H1 (cell line): ENCODE measurements at regions not wholly inside any gene's neighbourhood (a gene's known extent, or its start where the extent isn't known, plus 50 kb on each side); places are given as distances from the start of the nearest gene placed in this dataset.

Experiments
- CTCF ChIA-PET: fragments of 300-600 bp; sonication (Branson Sonifier 250); formaldehyde crosslinking; loops from one replicate; lab custom pipeline; 2021; ENCODE audit not compliant: partially characterized antibody; lab: Charles Lee
- POLR2A ChIA-PET: fragments of 300-600 bp; sonication (Branson Sonifier 250); formaldehyde crosslinking; loops from one replicate; lab custom pipeline; 2021; ENCODE audit warnings: inconsistent platforms; ENCODE audit not compliant: partially characterized antibody; lab: Charles Lee
- DNase-seq, 2 experiments: peaks; one replicate each; pipeline versions ENCODE4 v3.0.0 to v3.0.0-alpha.2; 2010 to 2022; ENCODE audit warnings: low spot score in 2 of 2, low read depth in 1 of 2, mixed read lengths in 1 of 2
- FAIRE-seq: peaks from 2 replicates; lab custom pipeline; 2011; peaks lifted over from hg19 to GRCh38; lab: Jason Lieb, UNC
- H2AFZ ChIP-seq: 2 replicates; pipeline ENCODE4 v1.8.1; 2012; ENCODE audit warnings: low read length, inconsistent platforms
- H2AK5ac ChIP-seq: 2 replicates; pipeline ENCODE4 v1.6.1; 2013; ENCODE audit warnings: low read depth, low read length
- H2BK120ac ChIP-seq: replicated peaks from 2 replicates; pipeline ENCODE3; 2013; ENCODE audit warnings: low read depth, low read length, inconsistent platforms
- H2BK12ac ChIP-seq: 2 replicates; pipeline ENCODE4 v1.6.1; 2013; ENCODE audit warnings: low read depth, low read length
- H2BK15ac ChIP-seq: 2 replicates; pipeline ENCODE4 v1.6.1; 2013; ENCODE audit warnings: low read length
- H2BK20ac ChIP-seq: 2 replicates; pipeline ENCODE4 v1.6.1; 2013; ENCODE audit warnings: low read length
- H2BK5ac ChIP-seq: 2 replicates; pipeline ENCODE4 v1.6.1; 2013; ENCODE audit warnings: low read depth, low read length
- H3K14ac ChIP-seq: 2 replicates; pipeline ENCODE4 v1.6.1; 2013; ENCODE audit warnings: inconsistent platforms; ENCODE audit not compliant: insufficient read length
- H3K18ac ChIP-seq: 2 replicates; pipeline ENCODE4 v1.6.1; 2013; ENCODE audit warnings: low read length; ENCODE audit errors: extremely low read depth
- H3K23ac ChIP-seq: 2 replicates; pipeline ENCODE4 v1.6.1; 2013; ENCODE audit warnings: inconsistent platforms; ENCODE audit not compliant: insufficient read length
- H3K23me2 ChIP-seq: 2 replicates; pipeline ENCODE4 v1.6.1; 2013; ENCODE audit warnings: low read depth, low read length
- H3K27ac ChIP-seq: 2 replicates; pipeline ENCODE4 v1.6.1; 2011; ENCODE audit warnings: low read depth, low read length, inconsistent platforms
- H3K27me3 ChIP-seq, 4 experiments: replicated peaks in 1 of 4; 1 replicate in 1 of 4; 2 replicates in 3 of 4; pipeline versions ENCODE4 v1.6.1 to v1.8.1; 2011 to 2013; ENCODE audit warnings: low read length in 3 of 4, mild to moderate bottlenecking in 3 of 4, inconsistent platforms in 2 of 4, mixed read lengths in 2 of 4, moderate library complexity in 1 of 4; ENCODE audit not compliant: control insufficient read depth in 3 of 4, insufficient read depth in 3 of 4; ENCODE audit errors: extremely low read depth in 1 of 4
- H3K36me3 ChIP-seq, 4 experiments: 2 replicates each; pipeline versions ENCODE4 v1.6.1 to v1.8.1; 2011 to 2013; ENCODE audit warnings: mild to moderate bottlenecking in 4 of 4, low read length in 3 of 4, moderate library complexity in 2 of 4, control low read depth in 1 of 4, inconsistent platforms in 1 of 4; ENCODE audit not compliant: insufficient read depth in 4 of 4, control insufficient read depth in 2 of 4
- H3K4ac ChIP-seq: replicated peaks from 2 replicates; pipeline ENCODE3; 2013; ENCODE audit warnings: low read length, low read depth, mixed read lengths, inconsistent platforms; ENCODE audit not compliant: insufficient read length
- H3K4me1 ChIP-seq, 4 experiments: replicated peaks in 1 of 4; 1 replicate in 1 of 4; 2 replicates in 3 of 4; pipeline versions ENCODE4 v1.6.1 to v1.8.1; 2011 to 2013; ENCODE audit warnings: low read length in 3 of 4, inconsistent platforms in 2 of 4, mixed read lengths in 1 of 4; ENCODE audit not compliant: insufficient read depth in 4 of 4, control insufficient read depth in 3 of 4
- H3K4me2 ChIP-seq, 2 experiments: 2 replicates each; pipeline versions ENCODE4 v1.6.1 to v1.8.1; 2011 to 2013; ENCODE audit warnings: low read depth in 2 of 2, low read length in 2 of 2, control low read depth in 1 of 2, inconsistent platforms in 1 of 2, mild to moderate bottlenecking in 1 of 2; ENCODE audit not compliant: insufficient read depth in 1 of 2
- H3K4me3 ChIP-seq, 4 experiments: fragments of 200-600, 300-600 bp in 1 of 4; sonication (generic), shearing (Covaris generic), sonication (Bioruptor Twin) in 1 of 4; 2 replicates each; pipeline versions ENCODE4 v1.5.1 to v1.8.1; 2011 to 2016; ENCODE audit warnings: low read length in 4 of 4, low read depth in 3 of 4, control low read depth in 2 of 4, inconsistent platforms in 2 of 4, mild to moderate bottlenecking in 2 of 4, mixed read lengths in 1 of 4, moderate library complexity in 1 of 4; ENCODE audit not compliant: insufficient read depth in 2 of 4; ENCODE audit errors: extremely low read depth in 1 of 4
- H3K56ac ChIP-seq: replicated peaks from 2 replicates; pipeline ENCODE3; 2013; ENCODE audit warnings: low read depth, mild to moderate bottlenecking, mixed read lengths, low read length, inconsistent platforms; ENCODE audit not compliant: insufficient read length
- H3K79me1 ChIP-seq: 2 replicates; pipeline ENCODE4 v1.6.1; 2013; ENCODE audit warnings: low read depth, low read length, control low read depth
- H3K79me2 ChIP-seq, 2 experiments: 2 replicates each; pipeline versions ENCODE4 v1.6.1 to v1.8.1; 2012 to 2013; ENCODE audit warnings: low read length in 2 of 2, mild to moderate bottlenecking in 2 of 2, inconsistent platforms in 1 of 2; ENCODE audit not compliant: insufficient read depth in 2 of 2, control insufficient read depth in 1 of 2
- H3K9ac ChIP-seq, 4 experiments: replicated peaks in 1 of 4; 1 replicate in 1 of 4; 2 replicates in 3 of 4; pipeline versions ENCODE4 v1.6.1 to v1.8.1; 2011 to 2013; ENCODE audit warnings: low read depth in 3 of 4, low read length in 3 of 4, control low read depth in 2 of 4, mild to moderate bottlenecking in 2 of 4, moderate library complexity in 2 of 4, inconsistent platforms in 1 of 4; ENCODE audit errors: extremely low read depth in 1 of 4
- H3K9me3 ChIP-seq, 2 experiments: 2 replicates each; pipeline versions ENCODE4 v1.6.1 to v1.8.1; 2012 to 2013; ENCODE audit warnings: mild to moderate bottlenecking in 2 of 2, moderate library complexity in 2 of 2, control low read depth in 1 of 2, inconsistent platforms in 1 of 2, low read depth in 1 of 2, low read length in 1 of 2, mixed read lengths in 1 of 2; ENCODE audit not compliant: insufficient read depth in 2 of 2
- H4K20me1 ChIP-seq, 2 experiments: replicated peaks in 1 of 2; 2 replicates each; pipeline versions ENCODE3 to v1.8.1; 2011 to 2013; ENCODE audit warnings: inconsistent platforms in 2 of 2, low read length in 2 of 2, mild to moderate bottlenecking in 1 of 2; ENCODE audit not compliant: insufficient read depth in 2 of 2, control insufficient read depth in 1 of 2
- H4K5ac ChIP-seq: 2 replicates; pipeline ENCODE4 v1.6.1; 2013; ENCODE audit warnings: low read length, low read depth, mixed read lengths, inconsistent platforms; ENCODE audit not compliant: insufficient read length
- H4K8ac ChIP-seq: 2 replicates; pipeline ENCODE4 v1.8.0; 2013; ENCODE audit warnings: mild to moderate bottlenecking, moderate library complexity, low read length, inconsistent platforms; ENCODE audit not compliant: insufficient read depth; ENCODE audit errors: extremely low read depth
- H4K91ac ChIP-seq: replicated peaks from 2 replicates; pipeline ENCODE3; 2013; ENCODE audit warnings: low read length, mixed read lengths, inconsistent platforms; ENCODE audit not compliant: insufficient read length
- CHD1 ChIP-seq: IDR thresholded peaks from 2 replicates; pipeline ENCODE4 v1.6.1; 2012; ENCODE audit warnings: low read depth, low read length, improper control_type of control experiment
- JUN ChIP-seq: IDR thresholded peaks from 2 replicates; pipeline ENCODE4 v1.6.1; 2011; ENCODE audit warnings: low read depth, mild to moderate bottlenecking, improper control_type of control experiment, low read length
- POLR2AphosphoS5 ChIP-seq: IDR thresholded peaks from 2 replicates; pipeline ENCODE4 v1.6.1; 2011; ENCODE audit warnings: low read depth, low read length
- ZNF274 ChIP-seq: IDR thresholded peaks from 2 replicates; pipeline ENCODE4 v1.7.0; 2012; ENCODE audit warnings: low read length, borderline replicate concordance; ENCODE audit errors: extremely low read depth
- WGBS, 2 experiments: shearing (Covaris generic) in 1 of 2; methylation state at CpG; one replicate each; pipeline versions ENCODE4 v1.1.6 to v1.1.7; 2013 to 2015; ENCODE audit warnings: low lambda C conversion rate in 2 of 2, mixed read lengths in 2 of 2, inconsistent platforms in 1 of 2, low coverage in 1 of 2, missing lambda C conversion rate in 1 of 2; ENCODE audit not compliant: insufficient replicate concordance in 2 of 2, insufficient coverage in 1 of 2, insufficient read length in 1 of 2; ENCODE audit errors: extremely low coverage in 1 of 2, missing lambda C conversion rate in 1 of 2; 5-methylcytosine and 5-hydroxymethylcytosine counted together

DNA sequence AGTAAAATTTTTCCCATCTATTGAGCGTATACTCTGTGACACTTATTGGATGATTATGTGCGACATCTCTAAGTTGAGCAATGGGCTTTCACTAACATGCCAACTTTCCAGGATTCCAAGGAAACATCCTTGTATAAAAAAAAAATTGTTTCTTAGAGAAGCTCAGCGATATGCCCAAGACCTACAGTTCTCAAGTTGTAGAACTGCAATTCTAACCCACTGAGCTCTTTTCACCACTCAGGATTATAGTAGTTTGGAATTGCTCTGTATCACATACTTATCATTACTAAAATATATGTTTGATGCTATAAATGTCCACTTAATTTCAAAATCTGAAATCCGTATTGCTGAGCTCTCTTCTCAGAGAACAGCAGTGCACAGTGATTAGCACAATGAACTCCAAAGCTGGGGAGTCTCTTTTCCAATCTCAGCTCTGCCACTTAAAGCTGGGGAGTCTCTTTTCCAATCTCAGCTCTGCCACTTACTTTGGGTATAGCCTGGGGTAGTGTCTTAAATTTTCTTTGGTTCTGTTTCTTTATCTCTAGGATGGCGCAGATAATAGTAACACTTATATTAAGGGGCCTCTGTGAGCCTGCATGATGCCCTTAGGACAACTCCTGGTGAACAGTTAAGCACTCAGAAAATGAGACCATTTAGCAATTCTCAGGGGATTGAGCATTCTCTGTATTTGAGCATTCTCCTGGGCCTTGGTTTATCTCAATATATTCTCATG lies 1722.2 kb upstream of the AGA start:
- no peak overlapping the region for H2BK120ac ChIP-seq
- no peak overlapping the region for H4K8ac ChIP-seq
- H3K27me3 ChIP-seq: no peaks in the 10 kb centered on the region
- H3K14ac ChIP-seq: no peak overlapping the region
- H3K79me2 ChIP-seq: peaks cover 0 to 33% of the 10 kb centered on the region in 2 experiments; a peak in 2 of 4 replicates
- H2BK12ac ChIP-seq: no peak overlapping the region
- peak overlapping the region in 1 of 2 experiments; percentile 85; a peak in 3 of 4 replicates for H3K4me2 ChIP-seq
- DNase-seq: no peak
- H3K79me1 ChIP-seq: no peaks in the 10 kb centered on the region
- H3K36me3 ChIP-seq: peaks cover 0 to 19% (median 4%) of the 10 kb centered on the region in 4 experiments; a peak in 3 of 8 replicates
- H2BK15ac ChIP-seq: no peak overlapping the region
- H3K23me2 ChIP-seq: peaks cover 4% of the 10 kb centered on the region; the same call in 1 of the 2 replicates
- 82% methylated on average over 5 of the region's 5 CpGs; no CpG with 5 or more reads in 1 of the 2 experiments for WGBS, 2 experiments
- POLR2A ChIA-PET: interaction anchor here (0.8 to 3.1 kb wide), 11 partner anchors 11 to 240 kb away, joined by 3 to 23 read pairs (median 3); no protein-coding TSS in a partner anchor
- no peak overlapping the region for H2AK5ac ChIP-seq
- 0 out of 4 replicates have a peak, but pooled peaks cover 0 to 3% of the 10 kb centered on the region in 2 experiments for H3K9me3 ChIP-seq
- no peak overlapping the region for H2BK5ac ChIP-seq
- CTCF ChIA-PET: interaction anchor here (1.0 to 2.6 kb wide), 2 partner anchors 13 to 144 kb away, joined by 3 to 7 read pairs; no protein-coding TSS in a partner anchor
- H3K18ac ChIP-seq: no peak overlapping the region
- H4K5ac ChIP-seq: no peak overlapping the region
- H3K4ac ChIP-seq: no peak overlapping the region
- H3K4me3 ChIP-seq: peak overlapping the region in 1 of 4 experiments; percentile 66; a peak in 2 of 8 replicates
- peaks cover 0 to 10% (median 4%) of the 10 kb centered on the region in 4 experiments; a peak in 3 of 7 replicates for H3K4me1 ChIP-seq
- no peak for TF ChIP-seq CHD1
- TF ChIP-seq JUN: no peak
- TF ChIP-seq ZNF274: no peak
- 0 out of 2 replicates have a peak, but pooled peaks have one; percentile 0 for TF ChIP-seq POLR2AphosphoS5
- FAIRE-seq: no peak
- H2AFZ ChIP-seq: no peak overlapping the region
- no peaks in the 10 kb centered on the region for H4K20me1 ChIP-seq
- H4K91ac ChIP-seq: no peak overlapping the region
- H3K9ac ChIP-seq: peak overlapping the region in 1 of 4 experiments; percentile 45; a peak in 1 of 7 replicates
- H3K27ac ChIP-seq: no peak overlapping the region
- H3K56ac ChIP-seq: no peak overlapping the region
- H3K23ac ChIP-seq: no peak overlapping the region
- H2BK20ac ChIP-seq: no peak overlapping the region
